RWPE1 (cell line): ENCODE measurements at regions not wholly inside any gene's neighbourhood (a gene's known extent, or its start where the extent isn't known, plus 50 kb on each side); places are given as distances from the start of the nearest gene placed in this dataset.

Experiments
- CTCF ChIA-PET: fragments of 350-600 bp; sonication (Branson Sonifier 250); formaldehyde crosslinking; extraction: SDS; loops from one replicate; lab custom pipeline; 2021; lab: Yijun Ruan, JAX
- POLR2A ChIA-PET: fragments of 400-600 bp; formaldehyde crosslinking; extraction: SDS; loops from one replicate; lab custom pipeline; 2020; ENCODE audit warnings: antibody characterized with exemption; ENCODE audit not compliant: low non-redundant PET; lab: Yijun Ruan, JAX
- DNase-seq: peaks from one replicate; pipeline ENCODE4 v3.0.0; 2012; ENCODE audit warnings: low spot score
- H3K27ac ChIP-seq: fragments of 450-650 bp; 2 replicates; pipeline ENCODE4 v1.5.1; 2017
- CTCF ChIP-seq: fragments of 450-650 bp; conservative IDR thresholded peaks from 2 replicates; pipeline ENCODE4 v1.5.1; 2017; ENCODE audit warnings: low read depth, mild to moderate bottlenecking

GRCh38 chr16:62700426-62701294 lies 664.4 kb upstream of the CDH8 start:
- POLR2A ChIA-PET = no interaction called here
- no peak for DNase-seq
- TF ChIP-seq CTCF = no peak
- CTCF ChIA-PET = no interaction called here
- no peak overlapping the region for H3K27ac ChIP-seq

- ChIA-PET POLR2A (no interaction called here), CTCF (no interaction called here)
- H3K27ac ChIP-seq = no peak overlapping the region
- DNase-seq = no peak
- TF ChIP-seq CTCF = no peak
These were observed 656.4 kb upstream of the CDH8 start for GRCh38 chr16:62692685-62693084.

GRCh38 chr16:62681819-62682218 lies 645.6 kb upstream of the CDH8 start:
- DNase-seq = no peak
- H3K27ac ChIP-seq = no peak overlapping the region
- ChIA-PET POLR2A (no interaction called here), CTCF (no interaction called here)
- no peak for TF ChIP-seq CTCF

GRCh38 chr16:62678796-62679195 lies 642.6 kb upstream of the CDH8 start:
- ChIA-PET CTCF (no interaction called here), POLR2A (no interaction called here)
- H3K27ac ChIP-seq = no peak overlapping the region
- TF ChIP-seq CTCF = no peak
- no peak for DNase-seq

GRCh38 chr16:62676306-62676705 lies 640.1 kb upstream of the CDH8 start:
- CTCF ChIA-PET = no interaction called here
- POLR2A ChIA-PET = no interaction called here
- no peak overlapping the region for H3K27ac ChIP-seq
- DNase-seq = no peak
- no peak for TF ChIP-seq CTCF

GRCh38 chr16:62665269-62665668 lies 629.0 kb upstream of the CDH8 start:
- TF ChIP-seq CTCF = no peak
- ChIA-PET POLR2A (no interaction called here), CTCF (no interaction called here)
- DNase-seq = no peak
- H3K27ac ChIP-seq = no peak overlapping the region
